Activated CD4-positive, alpha-beta T cell treated with anti-CD3 and anti-CD28 coated beads, Interleukin-2, amount 50 U/mL, for 4 hours (primary cell): ENCODE measurements at regions not wholly inside any gene's neighbourhood (a gene's known extent, or its start where the extent isn't known, plus 50 kb on each side); places are given as distances from the start of the nearest gene placed in this dataset.

ENCODE experiments used
- DNase-seq, 2 experiments: peaks; one replicate each; pipeline ENCODE4 v3.0.0-alpha.2; 2020

DNA sequence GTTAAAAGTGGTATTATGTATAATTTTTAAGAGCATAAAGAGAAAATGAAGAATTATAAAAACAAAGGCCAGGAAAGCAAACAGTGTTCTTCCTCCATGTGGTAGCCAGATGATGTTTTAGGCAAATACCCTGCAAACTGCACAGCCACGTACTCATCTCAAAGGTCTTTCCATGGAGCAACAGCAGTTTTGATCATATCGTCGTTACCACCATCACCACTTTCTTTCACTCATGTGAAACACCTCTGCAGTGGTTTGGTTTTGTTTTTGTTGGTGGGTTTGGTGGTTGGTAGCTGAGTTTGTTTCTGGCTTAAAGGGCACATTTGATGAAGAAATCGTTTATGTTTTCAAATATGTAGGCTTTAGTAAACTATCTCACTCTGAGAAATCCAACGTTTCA, 229.9 kb upstream of the AMELY start:
- DNase-seq, result no peak
